Thyroid gland (tissue), 4 donors: ENCODE measurements at regions not wholly inside any gene's neighbourhood (a gene's known extent, or its start where the extent isn't known, plus 50 kb on each side); places are given as distances from the start of the nearest gene placed in this dataset.

Experiments used
- CTCF ChIP-seq, 6 experiments: fragments of 200-600 bp in 3 of 6; fragments of 450-650 bp in 3 of 6; sonication (generic) in 3 of 6; IDR thresholded peaks; one replicate each; pipeline ENCODE4 v1.5.1; 2016 to 2019; ENCODE audit warnings: antibody characterized with exemption in 6 of 6, mild to moderate bottlenecking in 2 of 6, inconsistent platforms in 1 of 6, moderate library complexity in 1 of 6
- POLR2A ChIP-seq, 2 donors: fragments of 450-650 bp; IDR thresholded peaks; one replicate each; pipeline ENCODE4 v1.6.1; 2017; ENCODE audit warnings: antibody characterized with exemption in 2 of 2, mild to moderate bottlenecking in 2 of 2, moderate library complexity in 1 of 2

GRCh38 chr10:61189912-61190311 is 245.9 kb upstream of the RHOBTB1 start:
- TF ChIP-seq POLR2A (IDR thresholded peaks at IDR 0.05) (no peak), CTCF (IDR thresholded peaks at IDR 0.05) (no peak)
